HEK293 (cell line): ENCODE measurements at regions not wholly inside any gene's neighbourhood (a gene's known extent, or its start where the extent isn't known, plus 50 kb on each side); places are given as distances from the start of the nearest gene placed in this dataset.
"Not testable (repeated sequence)": the region's sequence is repeated elsewhere in the genome, so short reads cannot be mapped to it uniquely, and the experiment has no call there.

Source experiments
- CTCF ChIA-PET: fragments of 350-600 bp; formaldehyde crosslinking; extraction: SDS; loops from one replicate; lab custom pipeline; 2021; ENCODE audit warnings: antibody characterized with exemption; lab: Yijun Ruan, JAX
- POLR2A ChIA-PET: fragments of 300-600 bp; formaldehyde crosslinking; extraction: SDS; loops from one replicate; lab custom pipeline; 2020; ENCODE audit warnings: antibody characterized with exemption, inconsistent platforms; lab: Yijun Ruan, JAX
- H3K27ac ChIP-seq: fragments of 200-500 bp; sonication (Bioruptor generic); 2 replicates; pipeline ENCODE4 v1.5.1; 2014; ENCODE audit warnings: low read depth, low read length, control low read depth, inconsistent platforms; ENCODE audit errors: extremely low read depth
- H3K36me3 ChIP-seq, 2 experiments: fragments of 200-500 bp in 1 of 2; sonication (Bioruptor generic) in 1 of 2; 1 replicate in 1 of 2; 2 replicates in 1 of 2; pipeline ENCODE4 v1.5.1; 2014 to 2017; ENCODE audit warnings: inconsistent platforms in 2 of 2, low read length in 2 of 2; ENCODE audit not compliant: control insufficient read depth in 2 of 2, insufficient read depth in 1 of 2
- H3K4me1 ChIP-seq: fragments of 200-500 bp; sonication (Bioruptor generic); 2 replicates; pipeline ENCODE4 v1.5.1; 2014; ENCODE audit warnings: mild to moderate bottlenecking, low read length, inconsistent platforms; ENCODE audit not compliant: control insufficient read depth, insufficient read depth
- H3K4me3 ChIP-seq: 2 replicates; pipeline ENCODE4 v1.5.1; 2011; ENCODE audit warnings: low read depth, mild to moderate bottlenecking, control low read depth, low read length, moderate library complexity
- H3K9me3 ChIP-seq: fragments of 200-500 bp; sonication (Bioruptor generic); 2 replicates; pipeline ENCODE4 v1.5.1; 2014; ENCODE audit warnings: low read depth, low read length, inconsistent platforms; ENCODE audit not compliant: control insufficient read depth, insufficient read depth
- AEBP2 ChIP-seq: fragments of 450-650 bp; formaldehyde crosslinking; IDR thresholded peaks from 2 replicates; pipeline ENCODE4 v1.5.1; 2016; ENCODE audit warnings: missing biosample characterization, missing genetic modification characterization, borderline replicate concordance
- BCL11B ChIP-seq: fragments of 450-650 bp; formaldehyde crosslinking; IDR thresholded peaks from 2 replicates; pipeline ENCODE4 v1.5.1; 2016; ENCODE audit warnings: low read depth, missing biosample characterization, missing genetic modification characterization
- GLI4 ChIP-seq: fragments of 450-650 bp; formaldehyde crosslinking; IDR thresholded peaks from 2 replicates; pipeline ENCODE4 v1.5.1; 2016; ENCODE audit warnings: missing biosample characterization, missing genetic modification characterization
- HOXA7 ChIP-seq: sonication (generic); formaldehyde crosslinking; IDR thresholded peaks from 2 replicates; pipeline ENCODE4 v1.8.1; 2022; ENCODE audit warnings: missing genetic modification reagents, borderline replicate concordance
- HOXC10 ChIP-seq: sonication (generic); formaldehyde crosslinking; IDR thresholded peaks from 2 replicates; pipeline ENCODE4 v1.8.1; 2023; ENCODE audit warnings: mild to moderate bottlenecking, missing genetic modification reagents
- MZF1 ChIP-seq: fragments of 450-650 bp; formaldehyde crosslinking; IDR thresholded peaks from 2 replicates; pipeline ENCODE4 v1.5.1; 2017; ENCODE audit warnings: missing biosample characterization, missing genetic modification characterization, borderline replicate concordance
- ZBTB20 ChIP-seq: fragments of 450-650 bp; formaldehyde crosslinking; IDR thresholded peaks from 2 replicates; pipeline ENCODE4 v1.5.1; 2016; ENCODE audit warnings: missing biosample characterization, missing genetic modification characterization
- ZNF184 ChIP-seq: fragments of 450-650 bp; IDR thresholded peaks from 2 replicates; pipeline ENCODE4 v1.5.1; 2018; ENCODE audit warnings: missing biosample characterization, mild to moderate bottlenecking, missing genetic modification characterization
- ZNF2 ChIP-seq: fragments of 450-650 bp; formaldehyde crosslinking; IDR thresholded peaks from 2 replicates; pipeline ENCODE4 v1.5.1; 2016; ENCODE audit warnings: missing biosample characterization, missing genetic modification characterization
- ZNF26 ChIP-seq: fragments of 450-650 bp; formaldehyde crosslinking; IDR thresholded peaks from 2 replicates; pipeline ENCODE4 v1.5.1; 2016; ENCODE audit warnings: missing biosample characterization, missing genetic modification characterization
- ZNF280C ChIP-seq: fragments of 450-650 bp; formaldehyde crosslinking; IDR thresholded peaks from 2 replicates; pipeline ENCODE4 v1.5.1; 2016; ENCODE audit warnings: missing biosample characterization, missing genetic modification characterization
- ZNF37A ChIP-seq: fragments of 450-650 bp; IDR thresholded peaks from 2 replicates; pipeline ENCODE4 v1.5.1; 2018; ENCODE audit warnings: missing biosample characterization, missing genetic modification characterization
- ZNF473 ChIP-seq: fragments of 450-650 bp; formaldehyde crosslinking; IDR thresholded peaks from 2 replicates; pipeline ENCODE4 v1.5.1; 2017; ENCODE audit warnings: missing biosample characterization, missing genetic modification characterization
- ZNF521 ChIP-seq: fragments of 450-650 bp; formaldehyde crosslinking; IDR thresholded peaks from 2 replicates; pipeline ENCODE4 v1.5.1; 2017; ENCODE audit warnings: missing biosample characterization, mild to moderate bottlenecking, missing genetic modification characterization
- ZNF555 ChIP-seq: fragments of 450-650 bp; formaldehyde crosslinking; conservative IDR thresholded peaks from 2 replicates; pipeline ENCODE4 v1.5.1; 2017; ENCODE audit warnings: missing biosample characterization, mild to moderate bottlenecking, missing genetic modification characterization, inconsistent platforms
- TF ChIP-seq, protein P1 (sequence below): fragments of 450-650 bp; formaldehyde crosslinking; IDR thresholded peaks from 2 replicates; pipeline ENCODE4 v1.5.1; 2016; ENCODE audit warnings: missing biosample characterization, missing genetic modification characterization
- TF ChIP-seq, protein P2 (sequence below): IDR thresholded peaks from 2 replicates; pipeline ENCODE4 v1.6.1; 2011; ENCODE audit warnings: mild to moderate bottlenecking, low read depth, low read length, borderline replicate concordance
- TF ChIP-seq, protein P3 (sequence below): fragments of 450-650 bp; formaldehyde crosslinking; IDR thresholded peaks from 2 replicates; pipeline ENCODE4 v1.5.1; 2016; ENCODE audit warnings: missing biosample characterization, missing genetic modification characterization, low read depth
- TF ChIP-seq, protein P4 (sequence below): fragments of 450-650 bp; formaldehyde crosslinking; optimal IDR thresholded peaks from 2 replicates; pipeline ENCODE3; 2016; ENCODE audit warnings: missing biosample characterization, mild to moderate bottlenecking, missing genetic modification characterization

- no peak for TF ChIP-seq ZNF37A (tag by site-specific recombination)
- TF ChIP-seq ZNF26 (tag by site-specific recombination), result no peak
- TF ChIP-seq ZNF184 (tag by site-specific recombination), result no peak
- no peak for TF ChIP-seq ZNF2 (tag by site-specific recombination)
- no peak for TF ChIP-seq ZNF521 (tag by site-specific recombination)
- TF ChIP-seq GLI4, result no peak
- TF ChIP-seq HOXA7 (CRISPR knock-in tag), result no peak
- no peak for TF ChIP-seq BCL11B (tag by site-specific recombination)
- no peak for TF ChIP-seq HOXC10 (CRISPR knock-in tag)
- TF ChIP-seq, protein P1, sequence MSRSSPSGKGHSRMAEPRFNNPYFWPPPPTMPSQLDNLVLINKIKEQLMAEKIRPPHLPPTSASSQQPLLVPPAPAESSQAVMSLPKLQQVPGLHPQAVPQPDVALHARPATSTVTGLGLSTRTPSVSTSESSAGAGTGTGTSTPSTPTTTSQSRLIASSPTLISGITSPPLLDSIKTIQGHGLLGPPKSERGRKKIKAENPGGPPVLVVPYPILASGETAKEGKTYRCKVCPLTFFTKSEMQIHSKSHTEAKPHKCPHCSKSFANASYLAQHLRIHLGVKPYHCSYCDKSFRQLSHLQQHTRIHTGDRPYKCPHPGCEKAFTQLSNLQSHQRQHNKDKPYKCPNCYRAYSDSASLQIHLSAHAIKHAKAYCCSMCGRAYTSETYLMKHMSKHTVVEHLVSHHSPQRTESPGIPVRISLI, result no peak
- TF ChIP-seq ZNF280C (tag by site-specific recombination), result no peak
- TF ChIP-seq, protein P2, sequence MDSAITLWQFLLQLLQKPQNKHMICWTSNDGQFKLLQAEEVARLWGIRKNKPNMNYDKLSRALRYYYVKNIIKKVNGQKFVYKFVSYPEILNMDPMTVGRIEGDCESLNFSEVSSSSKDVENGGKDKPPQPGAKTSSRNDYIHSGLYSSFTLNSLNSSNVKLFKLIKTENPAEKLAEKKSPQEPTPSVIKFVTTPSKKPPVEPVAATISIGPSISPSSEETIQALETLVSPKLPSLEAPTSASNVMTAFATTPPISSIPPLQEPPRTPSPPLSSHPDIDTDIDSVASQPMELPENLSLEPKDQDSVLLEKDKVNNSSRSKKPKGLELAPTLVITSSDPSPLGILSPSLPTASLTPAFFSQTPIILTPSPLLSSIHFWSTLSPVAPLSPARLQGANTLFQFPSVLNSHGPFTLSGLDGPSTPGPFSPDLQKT, result no peak
- TF ChIP-seq, all 188 proteins: peak for 0
- Histone ChIP-seq H3K27ac (no peak overlapping the region), H3K4me1 (no peaks in the 10 kb centered on the region), H3K36me3 (no peaks in the 10 kb centered on the region), H3K9me3 (no peaks in the 10 kb centered on the region), H3K4me3 (no peak overlapping the region)
- ChIA-PET CTCF (interaction anchor here (0.6 kb wide), 1 partner anchor 319 kb away, joined by 5 read pairs; no protein-coding TSS in a partner anchor), POLR2A (no interaction called here)
These were observed 175.5 kb downstream of the ANXA1 start for GRCh38 chr9:73327149-73327548.

DNA sequence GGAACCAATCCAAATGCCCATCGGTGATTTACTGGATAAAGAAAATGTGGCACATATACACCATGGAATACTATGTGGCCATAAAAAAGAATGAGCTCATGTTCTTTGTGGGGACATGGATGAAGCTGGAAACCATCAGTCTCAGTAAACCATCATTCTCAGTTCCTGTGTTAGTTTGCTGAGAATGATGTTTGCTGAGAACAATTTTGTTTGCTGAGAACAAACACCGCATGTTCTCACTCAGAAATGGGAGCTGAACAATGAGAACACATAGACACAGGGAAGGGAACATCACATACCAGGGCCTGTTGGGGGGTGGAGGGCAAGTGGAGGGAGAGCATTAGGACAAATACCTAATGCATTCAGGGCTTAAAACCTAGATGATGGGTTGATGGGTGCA is 185.5 kb downstream of the ANXA1 start:
- CTCF ChIA-PET, H3K27ac ChIP-seq, H3K36me3 ChIP-seq, POLR2A ChIA-PET, H3K9me3 ChIP-seq, H3K4me1 ChIP-seq, H3K4me3 ChIP-seq: not testable (repeated sequence)

GRCh38 chr9:73344060-73344459 is 192.4 kb downstream of the ANXA1 start:
- POLR2A ChIA-PET, result no interaction called here
- H3K27ac ChIP-seq, result no peak overlapping the region
- CTCF ChIA-PET, result interaction anchor here (0.7 kb wide), 1 partner anchor 83 kb away, joined by 3 read pairs; no protein-coding TSS in a partner anchor
- TF ChIP-seq ZBTB20 (tag by site-specific recombination), result no peak
- TF ChIP-seq, protein P3, sequence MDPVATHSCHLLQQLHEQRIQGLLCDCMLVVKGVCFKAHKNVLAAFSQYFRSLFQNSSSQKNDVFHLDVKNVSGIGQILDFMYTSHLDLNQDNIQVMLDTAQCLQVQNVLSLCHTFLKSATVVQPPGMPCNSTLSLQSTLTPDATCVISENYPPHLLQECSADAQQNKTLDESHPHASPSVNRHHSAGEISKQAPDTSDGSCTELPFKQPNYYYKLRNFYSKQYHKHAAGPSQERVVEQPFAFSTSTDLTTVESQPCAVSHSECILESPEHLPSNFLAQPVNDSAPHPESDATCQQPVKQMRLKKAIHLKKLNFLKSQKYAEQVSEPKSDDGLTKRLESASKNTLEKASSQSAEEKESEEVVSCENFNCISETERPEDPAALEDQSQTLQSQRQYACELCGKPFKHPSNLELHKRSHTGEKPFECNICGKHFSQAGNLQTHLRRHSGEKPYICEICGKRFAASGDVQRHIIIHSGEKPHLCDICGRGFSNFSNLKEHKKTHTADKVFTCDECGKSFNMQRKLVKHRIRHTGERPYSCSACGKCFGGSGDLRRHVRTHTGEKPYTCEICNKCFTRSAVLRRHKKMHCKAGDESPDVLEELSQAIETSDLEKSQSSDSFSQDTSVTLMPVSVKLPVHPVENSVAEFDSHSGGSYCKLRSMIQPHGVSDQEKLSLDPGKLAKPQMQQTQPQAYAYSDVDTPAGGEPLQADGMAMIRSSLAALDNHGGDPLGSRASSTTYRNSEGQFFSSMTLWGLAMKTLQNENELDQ (tag by site-specific recombination), result no peak
- TF ChIP-seq ZNF555 (tag by site-specific recombination), result no peak
- TF ChIP-seq AEBP2 (tag by site-specific recombination), result no peak
- TF ChIP-seq, protein P4, sequence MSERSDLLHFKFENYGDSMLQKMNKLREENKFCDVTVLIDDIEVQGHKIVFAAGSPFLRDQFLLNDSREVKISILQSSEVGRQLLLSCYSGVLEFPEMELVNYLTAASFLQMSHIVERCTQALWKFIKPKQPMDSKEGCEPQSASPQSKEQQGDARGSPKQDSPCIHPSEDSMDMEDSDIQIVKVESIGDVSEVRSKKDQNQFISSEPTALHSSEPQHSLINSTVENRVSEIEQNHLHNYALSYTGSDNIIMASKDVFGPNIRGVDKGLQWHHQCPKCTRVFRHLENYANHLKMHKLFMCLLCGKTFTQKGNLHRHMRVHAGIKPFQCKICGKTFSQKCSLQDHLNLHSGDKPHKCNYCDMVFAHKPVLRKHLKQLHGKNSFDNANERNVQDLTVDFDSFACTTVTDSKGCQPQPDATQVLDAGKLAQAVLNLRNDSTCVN (tag by site-specific recombination), result no peak
- no peak for TF ChIP-seq MZF1 (tag by site-specific recombination)
- TF ChIP-seq, protein P1, result no peak
- no peak for TF ChIP-seq ZNF473 (tag by site-specific recombination)

More at GRCh38 chr9:73344060-73344459, 192.4 kb downstream of the ANXA1 start:
- H3K9me3 ChIP-seq, result no peaks in the 10 kb centered on the region
- H3K4me3 ChIP-seq, result no peak overlapping the region
- H3K36me3 ChIP-seq, result no peaks in the 10 kb centered on the region
- no peaks in the 10 kb centered on the region for H3K4me1 ChIP-seq
